Erythroblast (primary cell): ENCODE measurements at regions not wholly inside any gene's neighbourhood (a gene's known extent, or its start where the extent isn't known, plus 50 kb on each side); places are given as distances from the start of the nearest gene placed in this dataset.

ENCODE experiments used
- GATA1 ChIP-seq: IDR thresholded peaks from 2 replicates; pipeline ENCODE4 v1.6.1; 2011; ENCODE audit warnings: low read depth, mild to moderate bottlenecking, control low read depth, low read length, moderate library complexity
- POLR2A ChIP-seq: IDR thresholded peaks from 2 replicates; pipeline ENCODE4 v1.6.1; 2011; ENCODE audit warnings: mild to moderate bottlenecking, low read length

DNA sequence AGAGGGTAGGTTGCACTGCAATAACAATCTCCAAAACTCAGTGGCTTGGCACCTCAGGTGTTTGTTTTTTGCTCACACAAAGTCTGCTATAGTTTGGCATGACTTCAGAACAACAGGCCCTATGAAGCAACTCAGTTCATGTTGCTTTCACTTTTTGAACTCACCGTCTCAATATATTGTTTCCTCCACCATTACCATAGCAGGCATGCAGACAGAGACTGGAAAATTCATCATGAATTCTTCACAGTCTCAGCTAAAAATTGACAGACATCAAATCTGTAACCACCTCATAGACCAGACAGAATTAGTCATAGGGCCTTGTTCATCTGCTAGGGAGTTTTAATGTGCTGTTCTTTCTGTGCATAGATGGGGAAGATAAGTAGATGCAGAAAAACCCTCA, 161.4 kb upstream of the POU1F1 start:
- no peak for TF ChIP-seq POLR2A
- no peak for TF ChIP-seq GATA1
